Ishikawa (cell line): ENCODE measurements at regions not wholly inside any gene's neighbourhood (a gene's known extent, or its start where the extent isn't known, plus 50 kb on each side); places are given as distances from the start of the nearest gene placed in this dataset.

Experiments used
- CEBPB ChIP-seq: IDR thresholded peaks from 2 replicates; pipeline ENCODE4 v1.6.1; 2012
- CREB1 ChIP-seq: IDR thresholded peaks from 2 replicates; pipeline ENCODE4 v1.6.1; 2012; ENCODE audit warnings: low read depth
- EGR1 ChIP-seq: IDR thresholded peaks from 2 replicates; pipeline ENCODE4 v1.6.1; 2012
- EP300 ChIP-seq: IDR thresholded peaks from 2 replicates; pipeline ENCODE4 v1.6.1; 2012; ENCODE audit warnings: borderline replicate concordance
- FOXM1 ChIP-seq: IDR thresholded peaks from 2 replicates; pipeline ENCODE4 v1.6.1; 2012; ENCODE audit warnings: low read depth, borderline replicate concordance
- NFIC ChIP-seq: IDR thresholded peaks from 2 replicates; pipeline ENCODE4 v1.6.1; 2012
- RAD21 ChIP-seq: IDR thresholded peaks from 2 replicates; pipeline ENCODE4 v1.6.1; 2012; ENCODE audit warnings: low read depth
- TAF1 ChIP-seq: IDR thresholded peaks from 2 replicates; pipeline ENCODE4 v1.6.1; 2012; ENCODE audit warnings: low read depth, mild to moderate bottlenecking
- TCF12 ChIP-seq: IDR thresholded peaks from 2 replicates; pipeline ENCODE4 v1.6.1; 2012; ENCODE audit warnings: low read depth
- TEAD4 ChIP-seq: IDR thresholded peaks from 2 replicates; pipeline ENCODE4 v1.6.1; 2012
- YY1 ChIP-seq: IDR thresholded peaks from 2 replicates; pipeline ENCODE4 v1.6.1; 2012; ENCODE audit warnings: low read depth
- ZBTB7A ChIP-seq: IDR thresholded peaks from 2 replicates; pipeline ENCODE4 v1.6.1; 2012; ENCODE audit warnings: low read depth
- TF ChIP-seq, protein P1 (sequence below): IDR thresholded peaks from 2 replicates; pipeline ENCODE4 v1.6.1; 2012
- TF ChIP-seq, protein P2 (sequence below): IDR thresholded peaks from 2 replicates; pipeline ENCODE4 v1.6.1; 2012
- TF ChIP-seq, protein P3 (sequence below): IDR thresholded peaks from 2 replicates; pipeline ENCODE4 v1.6.1; 2012; ENCODE audit warnings: low read depth, mild to moderate bottlenecking

DNA sequence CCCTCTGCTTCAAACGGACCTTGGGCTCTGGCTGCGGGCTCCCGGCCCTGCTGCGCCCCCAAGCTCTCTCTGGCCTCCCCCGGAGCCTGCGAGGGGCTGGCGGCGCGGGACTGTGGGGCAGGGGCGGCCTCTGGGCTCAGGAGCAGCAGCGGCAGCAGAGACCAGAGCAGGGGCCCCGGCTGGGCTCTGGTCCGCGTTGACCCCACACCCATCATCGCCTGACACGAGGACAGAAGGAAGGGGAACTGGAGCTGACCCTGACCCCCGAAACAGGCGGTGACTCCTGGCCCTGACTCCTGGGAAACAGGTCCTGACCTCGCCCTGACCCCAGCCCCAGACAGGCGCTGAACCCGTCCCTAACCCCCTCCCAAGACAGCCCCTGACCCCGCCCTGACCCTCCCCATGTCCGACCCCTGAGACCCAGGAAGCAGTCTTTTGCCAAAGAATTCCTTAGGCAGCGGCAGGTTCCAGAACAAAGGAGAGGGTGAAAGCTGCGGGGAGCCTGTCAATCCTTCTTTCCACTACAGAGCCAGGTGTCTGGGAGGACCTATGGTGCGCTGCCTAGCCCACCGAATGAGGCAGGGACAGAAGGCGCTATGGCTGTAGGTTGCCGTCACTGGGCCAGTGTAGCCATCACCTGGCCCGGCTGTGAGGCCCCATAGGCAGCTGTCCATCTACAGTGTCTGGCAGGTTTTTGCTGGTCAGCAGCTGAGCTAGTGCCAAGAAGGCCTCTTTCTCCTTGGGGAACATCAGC is 74.7 kb upstream of the SPTLC1 start:
- no peak for TF ChIP-seq EGR1
- no peak for TF ChIP-seq CEBPB
- no peak for TF ChIP-seq FOXM1
- TF ChIP-seq EP300 = no peak
- no peak for TF ChIP-seq RAD21
- no peak for TF ChIP-seq TAF1
- TF ChIP-seq, protein P1, sequence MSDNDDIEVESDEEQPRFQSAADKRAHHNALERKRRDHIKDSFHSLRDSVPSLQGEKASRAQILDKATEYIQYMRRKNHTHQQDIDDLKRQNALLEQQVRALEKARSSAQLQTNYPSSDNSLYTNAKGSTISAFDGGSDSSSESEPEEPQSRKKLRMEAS = no peak
- no peak for TF ChIP-seq YY1
- no peak for TF ChIP-seq ZBTB7A
- no peak for TF ChIP-seq TEAD4
- TF ChIP-seq CREB1 = no peak
- TF ChIP-seq, protein P2, sequence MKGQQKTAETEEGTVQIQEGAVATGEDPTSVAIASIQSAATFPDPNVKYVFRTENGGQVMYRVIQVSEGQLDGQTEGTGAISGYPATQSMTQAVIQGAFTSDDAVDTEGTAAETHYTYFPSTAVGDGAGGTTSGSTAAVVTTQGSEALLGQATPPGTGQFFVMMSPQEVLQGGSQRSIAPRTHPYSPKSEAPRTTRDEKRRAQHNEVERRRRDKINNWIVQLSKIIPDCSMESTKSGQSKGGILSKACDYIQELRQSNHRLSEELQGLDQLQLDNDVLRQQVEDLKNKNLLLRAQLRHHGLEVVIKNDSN = no peak
- TF ChIP-seq, protein P3, sequence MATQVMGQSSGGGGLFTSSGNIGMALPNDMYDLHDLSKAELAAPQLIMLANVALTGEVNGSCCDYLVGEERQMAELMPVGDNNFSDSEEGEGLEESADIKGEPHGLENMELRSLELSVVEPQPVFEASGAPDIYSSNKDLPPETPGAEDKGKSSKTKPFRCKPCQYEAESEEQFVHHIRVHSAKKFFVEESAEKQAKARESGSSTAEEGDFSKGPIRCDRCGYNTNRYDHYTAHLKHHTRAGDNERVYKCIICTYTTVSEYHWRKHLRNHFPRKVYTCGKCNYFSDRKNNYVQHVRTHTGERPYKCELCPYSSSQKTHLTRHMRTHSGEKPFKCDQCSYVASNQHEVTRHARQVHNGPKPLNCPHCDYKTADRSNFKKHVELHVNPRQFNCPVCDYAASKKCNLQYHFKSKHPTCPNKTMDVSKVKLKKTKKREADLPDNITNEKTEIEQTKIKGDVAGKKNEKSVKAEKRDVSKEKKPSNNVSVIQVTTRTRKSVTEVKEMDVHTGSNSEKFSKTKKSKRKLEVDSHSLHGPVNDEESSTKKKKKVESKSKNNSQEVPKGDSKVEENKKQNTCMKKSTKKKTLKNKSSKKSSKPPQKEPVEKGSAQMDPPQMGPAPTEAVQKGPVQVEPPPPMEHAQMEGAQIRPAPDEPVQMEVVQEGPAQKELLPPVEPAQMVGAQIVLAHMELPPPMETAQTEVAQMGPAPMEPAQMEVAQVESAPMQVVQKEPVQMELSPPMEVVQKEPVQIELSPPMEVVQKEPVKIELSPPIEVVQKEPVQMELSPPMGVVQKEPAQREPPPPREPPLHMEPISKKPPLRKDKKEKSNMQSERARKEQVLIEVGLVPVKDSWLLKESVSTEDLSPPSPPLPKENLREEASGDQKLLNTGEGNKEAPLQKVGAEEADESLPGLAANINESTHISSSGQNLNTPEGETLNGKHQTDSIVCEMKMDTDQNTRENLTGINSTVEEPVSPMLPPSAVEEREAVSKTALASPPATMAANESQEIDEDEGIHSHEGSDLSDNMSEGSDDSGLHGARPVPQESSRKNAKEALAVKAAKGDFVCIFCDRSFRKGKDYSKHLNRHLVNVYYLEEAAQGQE = no peak

DNA sequence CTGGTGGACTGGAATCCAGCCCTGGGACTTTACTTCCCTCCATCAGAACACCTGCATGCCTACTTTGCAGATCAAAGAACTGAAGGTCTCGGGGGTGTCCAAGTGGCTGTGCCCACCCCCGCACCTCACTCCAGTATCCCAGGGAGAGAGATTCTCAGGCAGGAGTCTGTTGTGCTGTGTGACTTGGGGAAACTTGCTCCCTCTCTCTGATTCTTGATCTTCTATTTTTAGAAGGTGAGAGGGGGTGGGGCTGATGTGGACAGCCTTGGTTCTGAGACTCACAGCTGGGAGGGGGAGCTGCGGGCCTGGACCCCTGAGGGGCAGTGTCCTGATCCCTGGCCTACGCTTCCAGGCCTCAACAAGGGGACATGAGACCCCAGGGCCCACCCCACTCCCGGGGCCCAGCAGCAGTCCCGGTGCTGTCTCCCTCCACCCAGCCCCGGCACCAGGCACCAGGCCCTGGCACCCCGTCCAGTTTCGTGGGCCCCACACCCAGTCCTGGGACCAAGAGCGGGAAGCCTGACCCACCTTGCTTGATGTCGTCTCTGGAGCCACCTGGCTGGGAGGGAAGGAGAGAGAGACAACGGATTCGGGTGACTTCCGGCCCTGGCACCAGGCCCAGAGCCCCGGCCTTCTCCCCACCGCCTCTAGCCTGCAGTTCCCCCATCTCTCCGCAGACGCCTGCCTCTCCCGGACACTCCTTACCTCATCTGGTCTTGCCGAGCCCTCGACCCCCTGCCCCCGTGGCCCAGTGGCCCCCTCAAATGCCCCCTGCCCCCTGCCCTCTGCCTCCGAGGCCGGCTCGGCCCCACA is 74.0 kb upstream of the SPTLC1 start:
- TF ChIP-seq EGR1 = no peak

DNA sequence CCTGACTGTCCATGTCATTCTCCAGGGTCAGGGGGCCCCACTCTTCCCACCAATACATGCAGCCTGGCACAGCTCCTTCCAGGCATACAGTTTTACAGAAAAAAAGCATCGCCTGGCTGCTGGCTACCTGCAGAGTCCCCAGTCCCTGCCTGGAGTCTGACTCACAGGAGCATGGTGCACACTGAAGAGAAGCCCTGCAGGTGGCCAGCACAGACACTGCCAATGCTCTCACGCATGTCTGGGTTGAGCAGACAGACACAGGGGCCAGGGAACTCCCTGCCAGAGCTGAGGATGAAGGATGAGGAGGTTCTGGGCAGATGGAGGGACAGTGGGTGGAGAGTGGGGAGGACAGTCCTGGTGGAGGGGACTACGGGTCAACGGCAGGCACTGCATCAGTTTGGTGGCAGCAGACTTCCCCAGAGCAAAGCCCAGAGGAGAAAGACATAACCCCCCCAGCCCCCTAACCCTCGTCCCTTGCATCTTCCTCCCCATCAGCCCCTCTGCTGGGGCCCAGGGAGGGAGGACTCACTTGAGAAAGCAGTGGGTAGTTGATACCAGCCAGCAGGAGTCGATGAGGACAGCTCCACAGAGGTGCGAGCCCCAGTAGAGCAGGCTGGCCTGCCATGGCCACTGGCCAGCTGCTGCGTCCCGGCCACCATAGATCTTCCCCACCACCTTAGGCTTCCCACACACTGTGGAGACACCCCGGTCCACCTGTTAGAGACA is 72.9 kb upstream of the SPTLC1 start:
- no peak for TF ChIP-seq EGR1
- TF ChIP-seq, protein P1 = 0 out of 2 replicates have a peak, but pooled peaks have one; percentile 20
- TF ChIP-seq RAD21 = no peak
- no peak for TF ChIP-seq YY1

DNA sequence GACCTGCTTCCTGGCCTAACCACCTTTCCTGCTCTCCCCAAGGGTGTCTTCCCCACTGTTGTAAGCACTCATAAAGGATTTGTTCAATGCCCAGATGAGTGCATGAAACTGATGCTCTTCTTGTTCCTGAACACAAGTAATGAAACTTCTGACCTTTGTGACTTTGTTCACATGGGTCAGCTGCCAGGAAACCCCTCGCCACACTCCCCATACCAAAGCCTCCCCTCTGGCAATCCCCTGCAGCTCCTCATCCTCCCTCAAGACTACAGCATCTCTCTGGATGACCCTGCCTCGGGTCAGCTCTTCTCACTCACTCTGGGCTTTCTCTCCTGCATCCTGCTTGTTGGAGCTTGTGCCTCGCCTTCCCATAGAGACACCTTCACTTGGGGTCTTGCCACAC is 72.2 kb upstream of the SPTLC1 start:
- TF ChIP-seq FOXM1 = no peak
- no peak for TF ChIP-seq EGR1
- TF ChIP-seq TCF12 = no peak
- no peak for TF ChIP-seq EP300
- no peak for TF ChIP-seq NFIC
- TF ChIP-seq CEBPB = no peak
- no peak for TF ChIP-seq TEAD4
- no peak for TF ChIP-seq ZBTB7A
- TF ChIP-seq RAD21 = no peak
- TF ChIP-seq YY1 = no peak
- TF ChIP-seq, protein P1 = no peak
- TF ChIP-seq TAF1 = no peak
- TF ChIP-seq CREB1 = no peak
- TF ChIP-seq, protein P2 = no peak
- TF ChIP-seq, protein P3 = no peak

GRCh38 chr9:92186631-92187030 is 71.4 kb upstream of the SPTLC1 start:
- no peak for TF ChIP-seq TEAD4
- no peak for TF ChIP-seq CEBPB
- TF ChIP-seq FOXM1 = no peak
- TF ChIP-seq YY1 = no peak
- no peak for TF ChIP-seq EGR1
- no peak for TF ChIP-seq CREB1
- TF ChIP-seq TAF1 = no peak
- TF ChIP-seq, protein P1 = no peak
- TF ChIP-seq RAD21 = no peak
- TF ChIP-seq ZBTB7A = no peak
- no peak for TF ChIP-seq NFIC
- TF ChIP-seq EP300 = no peak
- TF ChIP-seq, protein P2 = no peak
